Activated gamma-delta T cell treated with anti-CD3 and anti-CD28 coated beads, Interleukin-2, amount 50 U/mL, for 16 hours (primary cell): ENCODE measurements at regions not wholly inside any gene's neighbourhood (a gene's known extent, or its start where the extent isn't known, plus 50 kb on each side); places are given as distances from the start of the nearest gene placed in this dataset.
"Not testable (repeated sequence)": the region's sequence is repeated elsewhere in the genome, so short reads cannot be mapped to it uniquely, and the experiment has no call there.

Experiments used
- DNase-seq: peaks from one replicate; pipeline ENCODE4 v3.0.0-alpha.2; 2020; ENCODE audit warnings: low read depth

DNA sequence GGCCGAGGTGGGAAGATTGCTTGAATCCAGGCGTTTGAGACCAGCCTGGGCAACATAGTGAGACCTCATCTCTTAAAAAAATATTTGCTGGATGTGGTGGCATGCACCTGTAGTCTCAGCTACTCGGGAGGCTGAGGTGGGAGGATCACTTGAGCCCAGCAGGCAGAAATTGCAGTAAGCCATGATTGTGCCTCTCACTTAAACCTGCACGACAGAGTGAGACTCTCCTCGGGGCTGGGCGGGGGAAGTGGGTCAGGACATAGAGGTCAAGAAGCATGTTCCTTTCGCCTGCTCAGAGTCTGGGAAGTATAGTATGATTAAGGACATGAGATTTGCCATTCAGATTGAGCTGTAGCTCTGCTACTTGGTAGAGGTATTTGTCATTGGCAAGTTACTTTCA is 52.3 kb downstream of the SEPTIN7 start:
- not testable (repeated sequence) for DNase-seq

- DNase-seq, result no peak
Measured at GRCh38 chr7:35854311-35854710, 53.5 kb downstream of the SEPTIN7 start.

DNA sequence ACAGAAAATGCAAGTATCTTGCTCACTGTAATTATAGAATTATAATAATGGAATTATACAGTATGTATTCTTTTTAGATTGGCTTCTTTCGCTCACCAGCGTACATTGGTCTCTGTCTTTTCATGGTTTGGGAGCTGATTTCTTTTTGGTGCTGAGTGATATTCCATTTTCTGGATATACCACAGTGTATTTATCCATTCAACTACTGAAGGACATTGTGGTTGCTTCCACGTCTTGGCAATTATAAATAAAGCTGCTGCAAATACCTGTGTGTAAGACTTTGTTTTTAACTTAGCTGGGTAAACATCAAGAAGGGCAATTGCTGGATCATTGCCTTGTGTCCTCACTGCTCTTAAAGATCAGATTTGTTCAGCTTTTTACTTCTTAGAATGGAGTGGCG is 55.3 kb downstream of the SEPTIN7 start:
- no peak for DNase-seq

DNA sequence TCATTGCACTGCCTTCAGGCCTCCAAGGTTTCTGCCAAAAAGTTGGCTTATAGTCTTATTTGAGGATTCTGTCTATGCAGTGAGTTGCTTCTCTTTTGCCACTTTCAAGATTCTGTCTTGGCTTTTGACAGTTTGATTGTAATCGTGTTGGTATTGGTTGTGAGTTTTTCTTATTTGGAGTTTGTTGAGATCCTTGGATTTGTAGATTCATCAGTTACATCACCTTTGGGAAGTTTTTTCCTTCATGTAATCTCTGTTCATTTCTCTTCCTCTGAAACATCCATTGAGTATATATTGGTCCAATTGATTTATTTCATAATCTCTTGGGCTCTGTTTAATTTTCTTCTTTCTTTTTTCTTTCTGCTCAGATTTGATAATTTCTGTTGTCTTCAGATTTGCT is 59.8 kb downstream of the SEPTIN7 start:
- DNase-seq, result no peak

- no peak for DNase-seq
Measured at GRCh38 chr7:35865287-35865686, 64.4 kb downstream of the SEPTIN7 start.

DNA sequence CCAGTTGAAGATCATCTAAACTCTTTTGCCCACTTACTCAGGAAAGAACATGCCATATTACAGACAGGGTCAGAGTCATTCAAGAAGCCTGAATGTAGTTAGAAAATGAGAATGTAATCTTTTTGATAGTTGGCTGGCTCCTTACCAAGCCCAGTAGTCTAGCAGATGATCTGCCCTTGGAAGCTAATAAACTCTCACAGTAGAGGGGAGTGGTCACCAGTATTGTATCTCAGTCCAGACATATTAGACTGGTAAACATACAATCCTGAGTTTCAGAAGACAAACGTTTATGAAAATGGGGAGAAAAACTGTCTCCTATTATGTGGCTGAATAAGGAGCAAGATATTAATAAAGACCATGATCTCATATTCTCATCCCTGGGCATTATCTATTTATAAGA is 65.3 kb downstream of the SEPTIN7 start:
- no peak for DNase-seq

DNA sequence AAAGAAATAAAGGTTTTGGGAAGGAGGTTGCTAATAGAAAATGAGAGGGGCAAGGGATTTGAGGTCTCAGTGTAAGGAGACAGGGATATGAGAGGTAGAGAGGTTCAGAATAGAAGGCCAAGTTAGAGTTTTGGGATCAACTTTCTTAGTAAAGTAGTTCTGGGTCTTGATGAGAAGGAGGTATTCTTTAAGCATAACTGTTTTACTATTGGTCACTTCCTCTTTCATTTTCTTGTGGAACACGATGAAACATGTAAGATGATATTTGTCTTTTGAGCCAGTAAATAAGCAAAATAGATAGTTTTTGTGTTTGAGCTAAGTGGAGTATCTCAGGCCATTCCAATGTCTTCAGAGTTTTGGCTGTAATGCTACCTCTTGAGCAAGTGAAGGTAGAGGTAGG is 68.3 kb downstream of the SEPTIN7 start:
- DNase-seq, result not testable (repeated sequence)

- DNase-seq, result no peak
Measured at GRCh38 chr7:35869810-35870209, 69.0 kb downstream of the SEPTIN7 start.

DNA sequence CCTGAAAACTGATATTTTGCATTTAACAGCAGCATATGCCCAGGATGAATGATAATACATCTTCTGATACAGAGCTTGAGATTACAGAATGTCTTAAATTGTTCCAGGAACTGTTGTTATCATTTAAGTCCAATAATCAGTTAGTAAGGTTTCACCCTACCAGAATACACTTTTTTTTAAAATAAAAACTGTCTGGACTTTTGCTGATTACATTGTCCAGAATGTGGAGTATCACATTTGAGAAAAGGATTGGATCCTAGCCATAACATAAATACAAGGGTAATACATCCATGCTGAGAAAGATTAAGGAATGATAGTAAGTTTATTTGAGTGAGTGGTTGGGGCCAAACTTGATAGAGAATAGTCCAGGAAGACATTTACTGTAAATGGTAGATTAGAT is 71.0 kb downstream of the SEPTIN7 start:
- DNase-seq, result no peak

GRCh38 chr7:35874886-35875285 is 74.0 kb downstream of the SEPTIN7 start:
- DNase-seq, result no peak

- no peak for DNase-seq
Measured at GRCh38 chr7:35875292-35875691, 74.4 kb downstream of the SEPTIN7 start.

DNA sequence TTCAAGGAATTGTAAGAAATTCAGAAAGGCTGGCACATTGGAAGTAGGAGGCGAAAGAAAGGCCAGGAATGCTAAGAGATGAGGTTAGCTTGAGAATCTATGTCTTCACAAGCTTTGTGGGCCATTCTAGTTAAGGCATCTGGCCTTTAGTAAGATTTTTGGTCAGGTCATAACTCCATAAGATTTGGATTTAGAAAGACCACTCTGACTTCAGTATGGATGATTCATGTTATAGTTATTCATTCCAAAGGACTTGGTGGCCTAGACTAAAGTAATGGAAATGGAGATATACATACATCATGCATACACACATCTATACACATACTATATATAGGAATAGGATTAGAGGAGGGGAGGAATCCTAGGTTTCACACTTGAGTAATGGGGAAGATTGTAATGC is 77.5 kb downstream of the SEPTIN7 start:
- no peak for DNase-seq

GRCh38 chr7:35887430-35887829 is 86.6 kb downstream of the SEPTIN7 start:
- DNase-seq, result not testable (repeated sequence)

DNA sequence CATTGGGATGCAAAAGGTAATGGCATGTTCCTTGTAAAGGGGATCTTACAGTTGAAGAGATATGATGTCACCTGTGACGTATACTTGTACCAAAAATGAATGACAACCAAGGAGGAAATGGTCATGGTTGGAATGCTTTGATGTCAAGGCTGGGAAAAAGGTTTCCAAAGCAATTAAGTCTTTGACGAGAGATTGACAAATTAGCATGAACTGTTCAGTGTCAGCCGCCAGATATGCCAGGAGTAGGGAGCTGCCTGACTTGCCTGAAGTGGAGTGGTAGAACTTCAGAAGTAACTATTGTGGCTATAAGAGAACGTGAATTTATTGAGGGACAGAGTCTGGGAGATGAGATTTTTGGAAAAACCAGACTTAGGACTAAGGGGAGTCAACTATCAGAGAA is 88.1 kb downstream of the SEPTIN7 start:
- DNase-seq, result no peak

DNA sequence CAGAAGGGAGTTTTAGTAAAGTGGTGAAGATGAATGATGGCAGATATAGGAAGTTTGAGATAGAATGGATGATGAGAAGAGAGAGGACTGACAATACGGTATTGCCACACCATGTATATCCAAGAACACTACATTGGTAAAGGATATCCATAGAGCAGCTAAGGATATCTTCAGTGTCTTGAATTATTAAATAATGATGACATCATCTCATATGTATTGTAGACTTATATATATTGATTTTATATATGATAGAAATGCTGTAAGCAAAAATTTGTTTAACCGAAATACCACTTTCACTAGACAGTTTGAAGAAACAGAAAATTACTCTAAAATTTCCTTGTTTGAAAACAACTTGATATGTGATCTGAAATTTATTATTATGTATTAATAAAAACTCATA is 89.0 kb downstream of the SEPTIN7 start:
- DNase-seq, result no peak

GRCh38 chr7:35891004-35891830 is 90.4 kb downstream of the SEPTIN7 start:
- no peak for DNase-seq

DNA sequence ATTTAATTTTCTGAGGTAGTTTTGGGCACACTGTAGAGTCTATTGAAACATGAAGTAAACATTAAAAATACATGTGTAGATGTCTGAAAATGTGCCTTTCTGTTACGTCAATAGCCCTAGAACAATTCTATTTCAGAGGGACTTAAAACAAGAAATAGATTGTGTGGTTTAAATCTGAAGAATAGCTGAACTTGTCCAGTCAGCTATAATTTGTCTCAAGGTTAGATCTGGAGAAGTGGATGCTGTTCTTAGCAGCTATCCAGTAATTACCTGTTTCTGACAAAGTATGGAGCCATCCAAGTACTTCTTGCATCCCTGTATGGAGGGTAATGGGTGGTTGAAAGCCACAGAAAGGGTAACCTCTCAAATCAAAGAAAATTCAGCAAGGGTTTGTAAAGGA is 92.8 kb downstream of the SEPTIN7 start:
- no peak for DNase-seq

DNA sequence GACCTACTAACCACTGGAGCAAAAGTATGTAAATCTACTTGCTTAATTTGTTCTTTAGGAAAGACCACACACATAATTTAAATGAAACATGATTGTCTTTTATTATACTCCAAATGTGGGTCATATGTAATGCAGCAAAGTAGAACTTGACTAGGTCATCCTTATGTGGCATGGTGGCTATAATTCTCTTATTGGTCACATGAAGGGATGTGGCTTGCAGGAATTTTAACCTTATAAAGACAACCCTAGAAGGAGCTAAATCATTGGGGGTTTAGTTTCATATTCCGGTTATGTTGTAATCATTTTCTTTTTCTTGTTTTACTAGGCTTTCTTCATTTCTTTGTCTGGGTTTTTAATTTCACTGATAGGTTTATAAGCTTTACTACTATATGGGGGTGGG is 93.9 kb downstream of the SEPTIN7 start:
- no peak for DNase-seq

DNA sequence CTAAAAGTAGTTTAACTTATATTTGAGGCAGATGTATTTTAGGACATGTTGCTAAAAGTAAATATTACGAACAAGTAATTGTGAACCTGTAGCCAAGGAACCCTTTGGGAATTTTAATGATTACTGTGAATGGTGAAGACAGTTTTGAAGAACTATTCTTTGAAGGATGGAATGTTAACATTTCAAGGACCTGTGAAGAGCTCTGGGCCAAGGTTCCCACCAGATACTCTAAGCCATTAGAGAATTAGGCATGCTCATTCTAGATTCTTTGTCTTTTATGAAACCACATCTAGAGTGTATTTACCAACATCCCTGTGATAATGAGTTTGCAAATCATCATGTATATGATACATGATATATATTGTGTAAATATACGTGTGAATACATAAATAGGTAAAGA is 99.8 kb downstream of the SEPTIN7 start:
- no peak for DNase-seq

GRCh38 chr7:35905555-35905954 is 104.7 kb downstream of the SEPTIN7 start:
- no peak for DNase-seq

GRCh38 chr7:35906191-35906908 is 105.5 kb downstream of the SEPTIN7 start:
- DNase-seq, result peak; percentile 55

GRCh38 chr7:35908331-35909216 is 107.7 kb downstream of the SEPTIN7 start:
- DNase-seq, result no peak
